B cell (primary cell): ENCODE measurements at regions not wholly inside any gene's neighbourhood (a gene's known extent, or its start where the extent isn't known, plus 50 kb on each side); places are given as distances from the start of the nearest gene placed in this dataset.

ENCODE experiments used
- ATAC-seq: fragments of 200-7000 bp; cut with Tn5 transposase; one replicate; pipeline ENCODE4 v1.10.0; 2021; ENCODE audit warnings: low read depth, mild to moderate bottlenecking, moderate number of reproducible peaks, moderate library complexity
- CTCF ChIA-PET: fragments of 350-600 bp; sonication (Branson Sonifier 250); formaldehyde crosslinking; loops from one replicate; lab custom pipeline; 2021; ENCODE audit warnings: antibody characterized with exemption, inconsistent platforms; lab: Charles Lee
- POLR2A ChIA-PET: fragments of 350-600 bp; sonication (Branson Sonifier 250); formaldehyde crosslinking; loops from one replicate; lab custom pipeline; 2021; ENCODE audit warnings: antibody characterized with exemption; lab: Charles Lee
- DNase-seq: peaks from one replicate; pipeline ENCODE4 v3.0.0; 2013
- H2AFZ ChIP-seq: 2 replicates; pipeline ENCODE4 v1.6.1; 2012; ENCODE audit warnings: mild to moderate bottlenecking, low read depth, low read length; ENCODE audit not compliant: insufficient read depth, poor library complexity, severe bottlenecking
- H3K27ac ChIP-seq, 2 donors: 1 replicate in 1 of 2; 2 replicates in 1 of 2; pipeline ENCODE4 v1.5.1; 2012 to 2013; ENCODE audit warnings: low read length in 2 of 2, mild to moderate bottlenecking in 2 of 2, moderate library complexity in 1 of 2
- H3K27me3 ChIP-seq, 4 experiments: fragments of 200-600 bp in 1 of 4; sonication (generic) in 1 of 4; replicated peaks in 1 of 4; 1 replicate in 2 of 4; 2 replicates in 2 of 4; pipeline versions ENCODE4 v1.6.1 to v1.7.0; 2013 to 2016; ENCODE audit warnings: low read length in 3 of 4, mild to moderate bottlenecking in 2 of 4, mixed read lengths in 1 of 4, moderate library complexity in 1 of 4; ENCODE audit not compliant: insufficient read depth in 4 of 4, control insufficient read depth in 3 of 4; ENCODE audit errors: control extremely low read depth in 1 of 4
- H3K36me3 ChIP-seq, 2 experiments: replicated peaks in 1 of 2; 1 replicate in 1 of 2; 2 replicates in 1 of 2; pipeline versions ENCODE4 v1.6.1 to v1.7.1; 2013; ENCODE audit warnings: low read length in 1 of 2; ENCODE audit not compliant: insufficient read depth in 2 of 2, control insufficient read depth in 1 of 2; ENCODE audit errors: control extremely low read depth in 1 of 2, extremely low read depth in 1 of 2
- H3K4me1 ChIP-seq, 2 donors: fragments of 200-600 bp in 1 of 2; sonication (generic) in 1 of 2; 1 replicate in 1 of 2; 2 replicates in 1 of 2; pipeline versions ENCODE4 v1.5.1 to v1.6.1; 2013 to 2017; ENCODE audit warnings: low read length in 2 of 2; ENCODE audit not compliant: control insufficient read depth in 2 of 2, insufficient read depth in 2 of 2
- H3K4me2 ChIP-seq: replicated peaks from 2 replicates; pipeline ENCODE3; 2012; ENCODE audit warnings: mild to moderate bottlenecking, low read depth, low read length; ENCODE audit not compliant: poor library complexity, severe bottlenecking
- H3K4me3 ChIP-seq, 5 experiments: fragments of 200-600 bp in 1 of 5; sonication (generic) in 1 of 5; 1 replicate in 3 of 5; 2 replicates in 2 of 5; pipeline versions ENCODE4 v1.5.1 to v1.7.0; 2011 to 2016; ENCODE audit warnings: low read length in 4 of 5, mild to moderate bottlenecking in 4 of 5, low read depth in 2 of 5, control low read depth in 1 of 5, moderate library complexity in 1 of 5; ENCODE audit not compliant: insufficient read depth in 1 of 5; ENCODE audit errors: control extremely low read depth in 1 of 5, extremely low read depth in 1 of 5
- H3K79me2 ChIP-seq: fragments of 200-600 bp; sonication (generic); one replicate; pipeline ENCODE4 v1.6.0; 2016; ENCODE audit warnings: low read length; ENCODE audit not compliant: control insufficient read depth, insufficient read depth
- H3K9ac ChIP-seq: fragments of 200-600 bp; sonication (generic); 2 replicates; pipeline ENCODE4 v1.6.1; 2017; ENCODE audit warnings: mild to moderate bottlenecking, low read length, moderate library complexity
- H3K9me3 ChIP-seq, 3 donors: one replicate each; pipeline versions ENCODE4 v1.6.1 to v1.7.1; 2013; ENCODE audit warnings: low read length in 2 of 3; ENCODE audit not compliant: control insufficient read depth in 2 of 3, insufficient read depth in 1 of 3; ENCODE audit errors: control extremely low read depth in 1 of 3
- H4K20me1 ChIP-seq: 2 replicates; pipeline ENCODE4 v1.6.0; 2012; ENCODE audit warnings: mild to moderate bottlenecking, low read length; ENCODE audit not compliant: insufficient read depth, control insufficient read depth, poor library complexity, severe bottlenecking
- H3K27ac Mint-ChIP-seq: one replicate; pipeline ENCODE4 v1.8.0; 2021; ENCODE audit warnings: mixed read lengths
- H3K27me3 Mint-ChIP-seq: one replicate; pipeline ENCODE4 v1.8.0; 2021; ENCODE audit warnings: mixed read lengths
- H3K4me1 Mint-ChIP-seq: one replicate; pipeline ENCODE4 v1.8.0; 2021; ENCODE audit warnings: mixed read lengths
- H3K4me3 Mint-ChIP-seq: one replicate; pipeline ENCODE4 v1.8.0; 2021; ENCODE audit warnings: mixed read lengths
- H3K9me3 Mint-ChIP-seq: one replicate; pipeline ENCODE4 v1.8.0; 2022; ENCODE audit warnings: mixed read lengths; ENCODE audit not compliant: insufficient read depth
- CTCF ChIP-seq: fragments of 200-600 bp; IDR thresholded peaks from one replicate; pipeline ENCODE4 v1.8.0; 2022; ENCODE audit warnings: antibody characterized with exemption, mild to moderate bottlenecking
- EZH2 ChIP-seq: IDR thresholded peaks from 2 replicates; pipeline ENCODE4 v1.6.1; 2012; ENCODE audit warnings: borderline replicate concordance, low read depth, mild to moderate bottlenecking, moderate library complexity, low read length; ENCODE audit not compliant: insufficient read depth, poor library complexity, severe bottlenecking
- WGBS: methylation state at CpG from one replicate; pipeline ENCODE4 v1.1.5; 2013; ENCODE audit warnings: missing lambda C conversion rate; ENCODE audit not compliant: insufficient coverage; 5-methylcytosine and 5-hydroxymethylcytosine counted together
- intact Hi-C: fragments of 100-400 bp; cut with micrococcal nuclease; formaldehyde crosslinking; loops from one replicate; pipeline ENCODE4 v1.10.0; 2022

GRCh38 chr10:85151506-85151905 is 823.1 kb downstream of the CCSER2 start:
- peaks cover 0 to 8% (median 0%) of the 10 kb centered on the region in 3 donors for H3K9me3 ChIP-seq
- no peaks in the 10 kb centered on the region for H3K4me1 ChIP-seq
- H3K27ac ChIP-seq: no peak overlapping the region
- H3K27me3 ChIP-seq: no peaks in the 10 kb centered on the region
- no peak overlapping the region for H3K4me2 ChIP-seq
- no peaks in the 10 kb centered on the region for H3K36me3 ChIP-seq
- CTCF ChIA-PET: no interaction called here
- no peaks in the 10 kb centered on the region for H3K9me3 Mint-ChIP-seq
- WGBS: no CpG with 5 or more reads among the region's 3 CpGs
- no peaks in the 10 kb centered on the region for H3K27me3 Mint-ChIP-seq
- intact Hi-C loops: no loop called here
- no peak overlapping the region for H3K4me3 ChIP-seq
- no peaks in the 10 kb centered on the region for H3K79me2 ChIP-seq
- H3K4me3 Mint-ChIP-seq: no peak overlapping the region
- POLR2A ChIA-PET: no interaction called here
- no peak overlapping the region for H2AFZ ChIP-seq
- no peaks in the 10 kb centered on the region for H4K20me1 ChIP-seq
- H3K9ac ChIP-seq: no peak overlapping the region
- H3K27ac Mint-ChIP-seq: no peak overlapping the region
- ATAC-seq (no peak), DNase-seq (no peak)
- no peak for TF ChIP-seq EZH2
- no peak for TF ChIP-seq CTCF
- H3K4me1 Mint-ChIP-seq: no peaks in the 10 kb centered on the region

GRCh38 chr10:85152496-85152895 is 824.1 kb downstream of the CCSER2 start:
- CTCF ChIA-PET: no interaction called here
- H3K27me3 ChIP-seq: no peaks in the 10 kb centered on the region
- ATAC-seq: no peak
- H3K4me1 ChIP-seq: no peaks in the 10 kb centered on the region
- H3K36me3 ChIP-seq: no peaks in the 10 kb centered on the region
- Mint-ChIP-seq H3K4me3 (no peak overlapping the region), H3K9me3 (no peaks in the 10 kb centered on the region), H3K27me3 (no peaks in the 10 kb centered on the region), H3K4me1 (no peaks in the 10 kb centered on the region), H3K27ac (no peak overlapping the region)
- no peak overlapping the region for H3K4me2 ChIP-seq
- H3K4me3 ChIP-seq: no peak overlapping the region
- peaks cover 0 to 8% (median 0%) of the 10 kb centered on the region in 3 donors for H3K9me3 ChIP-seq
- no peaks in the 10 kb centered on the region for H3K79me2 ChIP-seq
- no peaks in the 10 kb centered on the region for H4K20me1 ChIP-seq
- no peak overlapping the region for H3K27ac ChIP-seq
- intact Hi-C loops: no loop called here
- no peak for DNase-seq
- no peak overlapping the region for H3K9ac ChIP-seq
- TF ChIP-seq CTCF (no peak), EZH2 (no peak)
- WGBS: 69% methylated on average over 3 of the region's 3 CpGs
- POLR2A ChIA-PET: no interaction called here
- H2AFZ ChIP-seq: no peak overlapping the region
